Liver (tissue), 8 donors: ENCODE measurements at regions not wholly inside any gene's neighbourhood (a gene's known extent, or its start where the extent isn't known, plus 50 kb on each side); places are given as distances from the start of the nearest gene placed in this dataset.

Source experiments
- DNase-seq: peaks from one replicate; pipeline ENCODE4 v3.0.0-alpha.2; 2017; ENCODE audit warnings: low spot score
- H3K27ac ChIP-seq, 2 donors: one replicate each; pipeline ENCODE4 v1.7.0; 2013; ENCODE audit warnings: inconsistent platforms in 2 of 2, low read length in 2 of 2, control low read depth in 1 of 2, low read depth in 1 of 2, mild to moderate bottlenecking in 1 of 2
- H3K27me3 ChIP-seq, 4 donors: one replicate each; pipeline versions ENCODE4 v1.6.1 to v1.7.0; 2013; ENCODE audit warnings: low read length in 3 of 4, inconsistent platforms in 1 of 4, mild to moderate bottlenecking in 1 of 4, moderate library complexity in 1 of 4; ENCODE audit not compliant: control insufficient read depth in 4 of 4, insufficient read depth in 4 of 4
- H3K36me3 ChIP-seq, 4 donors: one replicate each; pipeline versions ENCODE4 v1.6.1 to v1.7.0; 2013; ENCODE audit warnings: low read length in 3 of 4, mild to moderate bottlenecking in 3 of 4, low read depth in 1 of 4, moderate library complexity in 1 of 4; ENCODE audit not compliant: control insufficient read depth in 4 of 4, insufficient read depth in 3 of 4
- H3K4me1 ChIP-seq, 4 donors: one replicate each; pipeline versions ENCODE4 v1.6.1 to v1.7.0; 2013; ENCODE audit warnings: low read length in 3 of 4, mild to moderate bottlenecking in 3 of 4, moderate library complexity in 1 of 4; ENCODE audit not compliant: control insufficient read depth in 4 of 4, insufficient read depth in 4 of 4
- H3K4me3 ChIP-seq, 3 donors: one replicate each; pipeline versions ENCODE4 v1.6.1 to v1.7.0; 2013; ENCODE audit warnings: low read length in 3 of 3, control low read depth in 1 of 3, low read depth in 1 of 3, mild to moderate bottlenecking in 1 of 3
- H3K9ac ChIP-seq, 2 donors: one replicate each; pipeline ENCODE4 v1.7.0; 2013; ENCODE audit warnings: low read length in 2 of 2, mild to moderate bottlenecking in 2 of 2, moderate library complexity in 2 of 2, control low read depth in 1 of 2, low read depth in 1 of 2
- H3K9me3 ChIP-seq, 4 donors: one replicate each; pipeline versions ENCODE4 v1.6.1 to v1.7.0; 2013; ENCODE audit warnings: low read length in 3 of 4; ENCODE audit not compliant: control insufficient read depth in 4 of 4
- ATF3 ChIP-seq: IDR thresholded peaks from 2 replicates; pipeline ENCODE4 v1.6.1; 2016; ENCODE audit warnings: antibody characterized with exemption
- CTCF ChIP-seq: fragments of 150-350 bp; IDR thresholded peaks from 2 replicates; pipeline ENCODE4 v1.5.1; 2017; ENCODE audit warnings: improper control_type of control experiment, low read depth, low read length; ENCODE audit not compliant: missing input control
- EGR1 ChIP-seq, 2 donors: IDR thresholded peaks; 2 replicates each; pipeline ENCODE4 v1.6.1; 2016 to 2018; ENCODE audit warnings: antibody characterized with exemption in 2 of 2, low read depth in 2 of 2
- FOXA1 ChIP-seq: IDR thresholded peaks from 2 replicates; pipeline ENCODE4 v1.6.1; 2016; ENCODE audit warnings: antibody characterized with exemption
- FOXA2 ChIP-seq: IDR thresholded peaks from 2 replicates; pipeline ENCODE4 v1.6.1; 2016; ENCODE audit warnings: antibody characterized with exemption
- GABPA ChIP-seq, 2 donors: IDR thresholded peaks in 1 of 2; conservative IDR thresholded peaks in 1 of 2; 2 replicates each; pipeline ENCODE4 v1.6.1; 2016; ENCODE audit warnings: antibody characterized with exemption in 2 of 2, mild to moderate bottlenecking in 1 of 2, moderate library complexity in 1 of 2
- HNF4A ChIP-seq, 2 donors: conservative IDR thresholded peaks; 2 replicates each; pipeline ENCODE4 v1.6.1; 2016; ENCODE audit warnings: antibody characterized with exemption in 2 of 2, mild to moderate bottlenecking in 2 of 2
- HNF4G ChIP-seq: IDR thresholded peaks from 2 replicates; pipeline ENCODE4 v1.6.1; 2016; ENCODE audit warnings: antibody characterized with exemption
- JUND ChIP-seq, 2 donors: IDR thresholded peaks; 2 replicates each; pipeline ENCODE4 v1.6.1; 2016; ENCODE audit warnings: antibody characterized with exemption in 2 of 2
- MAX ChIP-seq: IDR thresholded peaks from 2 replicates; pipeline ENCODE4 v1.6.1; 2016; ENCODE audit warnings: antibody characterized with exemption
- NR2F2 ChIP-seq: IDR thresholded peaks from 2 replicates; pipeline ENCODE4 v1.6.1; 2016; ENCODE audit warnings: antibody characterized with exemption
- RAD21 ChIP-seq, 2 donors: IDR thresholded peaks; 2 replicates each; pipeline ENCODE4 v1.6.1; 2016; ENCODE audit warnings: antibody characterized with exemption in 2 of 2, mild to moderate bottlenecking in 2 of 2
- REST ChIP-seq: IDR thresholded peaks from 2 replicates; pipeline ENCODE4 v1.6.1; 2016; ENCODE audit warnings: antibody characterized with exemption, mild to moderate bottlenecking
- RXRA ChIP-seq, 2 donors: IDR thresholded peaks; 2 replicates each; pipeline ENCODE4 v1.6.1; 2017 to 2018; ENCODE audit warnings: antibody characterized with exemption in 2 of 2, mild to moderate bottlenecking in 1 of 2
- SP1 ChIP-seq: IDR thresholded peaks from 2 replicates; pipeline ENCODE4 v1.6.1; 2018; ENCODE audit warnings: antibody characterized with exemption, mild to moderate bottlenecking
- TAF1 ChIP-seq: conservative IDR thresholded peaks from 2 replicates; pipeline ENCODE4 v1.6.1; 2016; ENCODE audit warnings: antibody characterized with exemption, mild to moderate bottlenecking
- YY1 ChIP-seq: IDR thresholded peaks from 2 replicates; pipeline ENCODE4 v1.6.1; 2016; ENCODE audit warnings: antibody characterized with exemption, mild to moderate bottlenecking
- ZBTB33 ChIP-seq: IDR thresholded peaks from 2 replicates; pipeline ENCODE4 v1.6.1; 2016; ENCODE audit warnings: antibody characterized with exemption
- WGBS: extraction: QIAGEN DNeasy Blood & Tissue Kit; methylation state at CpG from one replicate; pipeline ENCODE4 v1.1.7; 2013; 5-methylcytosine and 5-hydroxymethylcytosine counted together
- donor health status: healthy.
- donor health status: healthy.
- donor health status: healthy.
- donor health status: healthy.
- donor health status: healthy.

- H3K36me3 ChIP-seq, result no peaks in the 10 kb centered on the region
- no peaks in the 10 kb centered on the region for H3K9me3 ChIP-seq
- no peak for TF ChIP-seq GABPA (IDR thresholded peaks at IDR 0.05 in 1 of 2, conservative IDR thresholded peaks at IDR 0.05 in 1 of 2)
- peak; percentile 95 for TF ChIP-seq SP1
- peak; percentile 96 to 97 for TF ChIP-seq RXRA (IDR thresholded peaks at IDR 0.05)
- peak in 1 of 2 donors; percentile 55 for TF ChIP-seq RAD21 (IDR thresholded peaks at IDR 0.05)
- TF ChIP-seq FOXA2, result peak; percentile 37
- TF ChIP-seq NR2F2, result peak; percentile 58
- no peak for TF ChIP-seq ATF3
- TF ChIP-seq HNF4G, result no peak
- peak in 1 of 2 donors; percentile 18 for TF ChIP-seq JUND (IDR thresholded peaks at IDR 0.05)
- TF ChIP-seq REST, result peak; percentile 70
- peak in 1 of 2 donors; percentile 25 for TF ChIP-seq EGR1 (IDR thresholded peaks at IDR 0.05; ENCODE audit: low read depth in 2 of 2)
- TF ChIP-seq TAF1, result no peak
- TF ChIP-seq ZBTB33, result peak; percentile 6
- TF ChIP-seq YY1, result peak; percentile 63
- TF ChIP-seq FOXA1, result peak; percentile 49
- TF ChIP-seq MAX, result peak; percentile 84
- TF ChIP-seq CTCF, result no peak
- peak; percentile 57 to 72 for TF ChIP-seq HNF4A (conservative IDR thresholded peaks at IDR 0.05)
- peak overlapping the region in 1 of 3 donors; percentile 26 for H3K4me3 ChIP-seq
- H3K27me3 ChIP-seq, result no peaks in the 10 kb centered on the region
- WGBS, result 45% methylated on average over 26 of the region's 26 CpGs
- no peak for DNase-seq
- H3K4me1 ChIP-seq, result peaks cover 5 to 14% (median 9%) of the 10 kb centered on the region in 4 donors
- no peak overlapping the region for H3K9ac ChIP-seq
- peak overlapping the region; percentile 53 to 78 for H3K27ac ChIP-seq
Measured at GRCh38 chr15:70451821-70452653, 311.3 kb downstream of the UACA start.
